KMS-11 (cell line): ENCODE measurements at regions not wholly inside any gene's neighbourhood (a gene's known extent, or its start where the extent isn't known, plus 50 kb on each side); places are given as distances from the start of the nearest gene placed in this dataset.

ENCODE experiments used
- H2AFZ ChIP-seq: fragments of 200-600 bp; sonication (generic); 2 replicates; pipeline ENCODE4 v1.6.1; 2016; ENCODE audit warnings: antibody characterized with exemption, mixed run types, low read depth
- H3K27ac ChIP-seq: fragments of 200-600 bp; sonication (generic); 2 replicates; pipeline ENCODE4 v1.6.1; 2016; ENCODE audit warnings: mild to moderate bottlenecking, mixed run types
- H3K27me3 ChIP-seq: fragments of 200-600 bp; sonication (generic); 2 replicates; pipeline ENCODE4 v1.6.1; 2017; ENCODE audit warnings: mild to moderate bottlenecking, low read depth, mixed run types, moderate library complexity; ENCODE audit not compliant: insufficient read depth
- H3K36me3 ChIP-seq: fragments of 200-600 bp; sonication (generic); 2 replicates; pipeline ENCODE4 v1.6.1; 2017; ENCODE audit warnings: mild to moderate bottlenecking, mixed run types; ENCODE audit not compliant: insufficient read depth
- H3K4me1 ChIP-seq: fragments of 200-600 bp; sonication (generic); 2 replicates; pipeline ENCODE4 v1.6.1; 2016; ENCODE audit warnings: mild to moderate bottlenecking, low read depth, mixed run types; ENCODE audit not compliant: poor library complexity, severe bottlenecking
- H3K4me2 ChIP-seq: fragments of 200-600 bp; sonication (generic); 2 replicates; pipeline ENCODE4 v1.7.0; 2016; ENCODE audit warnings: mild to moderate bottlenecking, mixed run types
- H3K4me3 ChIP-seq: fragments of 200-600 bp; sonication (generic); IDR thresholded peaks from 2 replicates; pipeline ENCODE4 v1.6.1; 2017; ENCODE audit warnings: low read depth, low read length, mixed read lengths; ENCODE audit not compliant: insufficient read depth
- H3K79me2 ChIP-seq: fragments of 200-600 bp; sonication (generic); 2 replicates; pipeline ENCODE4 v1.6.1; 2016; ENCODE audit warnings: low read depth, mixed run types; ENCODE audit not compliant: insufficient read depth
- H3K9ac ChIP-seq: fragments of 200-600 bp; sonication (generic); 2 replicates; pipeline ENCODE4 v1.6.1; 2016; ENCODE audit warnings: mild to moderate bottlenecking, mixed run types
- H4K20me1 ChIP-seq: fragments of 200-600 bp; sonication (generic); 2 replicates; pipeline ENCODE4 v1.6.1; 2016; ENCODE audit warnings: mild to moderate bottlenecking, mixed run types; ENCODE audit not compliant: insufficient read depth
- TF ChIP-seq, protein P1 (sequence below): fragments of 200-600 bp; sonication (generic); conservative IDR thresholded peaks from 2 replicates; pipeline ENCODE4 v1.6.1; 2017; ENCODE audit warnings: low read depth, mild to moderate bottlenecking, antibody characterized with exemption, low read length, moderate library complexity, mixed read lengths

DNA sequence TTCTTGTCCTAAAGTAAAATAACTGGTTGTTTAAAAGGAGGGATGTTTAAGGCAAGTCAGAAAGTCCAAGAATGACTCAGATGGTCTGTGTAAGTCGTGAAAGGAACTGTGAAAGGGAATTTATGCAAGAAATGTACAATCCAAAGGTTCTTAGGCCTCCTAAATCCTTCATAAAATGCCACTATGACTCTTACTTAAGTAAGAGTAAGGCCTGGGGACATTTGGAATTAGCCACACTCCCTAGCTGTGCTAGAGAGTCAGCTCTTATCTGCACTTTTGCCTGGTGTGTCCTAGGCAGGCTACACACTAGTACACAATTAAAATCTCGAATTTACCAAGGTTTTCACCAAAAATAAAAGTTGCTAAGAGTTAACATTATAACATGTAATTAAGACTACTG, 686.9 kb downstream of the UQCRFS1 start:
- no peaks in the 10 kb centered on the region for H3K79me2 ChIP-seq
- no peaks in the 10 kb centered on the region for H3K36me3 ChIP-seq
- H4K20me1 ChIP-seq = no peaks in the 10 kb centered on the region
- H3K4me1 ChIP-seq = peaks cover 7% of the 10 kb centered on the region
- H3K9ac ChIP-seq = no peak overlapping the region
- no peaks in the 10 kb centered on the region for H3K27me3 ChIP-seq
- TF ChIP-seq, protein P1, sequence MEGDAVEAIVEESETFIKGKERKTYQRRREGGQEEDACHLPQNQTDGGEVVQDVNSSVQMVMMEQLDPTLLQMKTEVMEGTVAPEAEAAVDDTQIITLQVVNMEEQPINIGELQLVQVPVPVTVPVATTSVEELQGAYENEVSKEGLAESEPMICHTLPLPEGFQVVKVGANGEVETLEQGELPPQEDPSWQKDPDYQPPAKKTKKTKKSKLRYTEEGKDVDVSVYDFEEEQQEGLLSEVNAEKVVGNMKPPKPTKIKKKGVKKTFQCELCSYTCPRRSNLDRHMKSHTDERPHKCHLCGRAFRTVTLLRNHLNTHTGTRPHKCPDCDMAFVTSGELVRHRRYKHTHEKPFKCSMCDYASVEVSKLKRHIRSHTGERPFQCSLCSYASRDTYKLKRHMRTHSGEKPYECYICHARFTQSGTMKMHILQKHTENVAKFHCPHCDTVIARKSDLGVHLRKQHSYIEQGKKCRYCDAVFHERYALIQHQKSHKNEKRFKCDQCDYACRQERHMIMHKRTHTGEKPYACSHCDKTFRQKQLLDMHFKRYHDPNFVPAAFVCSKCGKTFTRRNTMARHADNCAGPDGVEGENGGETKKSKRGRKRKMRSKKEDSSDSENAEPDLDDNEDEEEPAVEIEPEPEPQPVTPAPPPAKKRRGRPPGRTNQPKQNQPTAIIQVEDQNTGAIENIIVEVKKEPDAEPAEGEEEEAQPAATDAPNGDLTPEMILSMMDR = no peak
- no peak overlapping the region for H3K27ac ChIP-seq
- H2AFZ ChIP-seq = no peak overlapping the region
- no peak overlapping the region for H3K4me2 ChIP-seq
- H3K4me3 ChIP-seq = no peak overlapping the region

DNA sequence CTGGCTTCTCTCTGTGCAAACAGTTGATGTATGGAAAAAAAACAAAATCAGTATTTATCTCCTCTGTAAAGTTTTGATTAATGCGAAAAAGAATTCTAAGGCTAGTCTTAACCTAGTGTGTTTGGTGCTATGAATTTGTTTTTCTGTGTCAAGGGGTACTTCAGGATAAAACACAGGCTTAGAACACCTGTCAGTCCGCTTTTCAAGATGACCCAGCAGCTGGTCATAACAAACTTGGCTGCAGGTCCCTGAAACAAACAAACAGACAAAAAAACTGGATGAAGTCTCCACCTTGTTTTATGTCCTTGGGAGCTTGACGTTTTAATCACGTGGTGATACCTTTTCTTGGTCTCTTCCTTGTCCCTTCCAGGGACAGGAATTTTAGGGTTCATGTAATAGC, 689.3 kb downstream of the UQCRFS1 start:
- Histone ChIP-seq H3K79me2 (no peaks in the 10 kb centered on the region), H3K27me3 (no peaks in the 10 kb centered on the region)

DNA sequence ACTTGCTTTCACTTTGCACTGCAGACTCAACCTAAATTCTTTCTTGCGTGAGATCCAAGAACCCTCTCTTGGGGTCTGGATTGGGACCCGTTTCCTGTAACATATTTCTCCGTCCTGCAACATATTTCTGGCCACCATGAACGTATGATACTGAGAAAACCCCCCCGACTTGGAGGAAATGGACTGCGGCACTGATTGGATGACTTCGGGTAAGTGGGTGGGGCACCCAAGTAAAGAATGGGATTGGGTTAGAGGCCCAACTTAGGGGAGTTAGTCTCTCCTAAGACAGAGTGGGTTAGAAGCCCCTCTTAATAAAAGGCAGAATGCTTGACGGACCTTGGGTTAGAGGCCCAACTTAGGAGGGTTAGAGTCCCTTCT, 690.4 kb downstream of the UQCRFS1 start:
- H3K27me3 ChIP-seq = no peaks in the 10 kb centered on the region
- no peak overlapping the region for H3K4me3 ChIP-seq
- TF ChIP-seq, protein P1 = no peak
- H2AFZ ChIP-seq = no peak overlapping the region
- H4K20me1 ChIP-seq = no peaks in the 10 kb centered on the region
- no peaks in the 10 kb centered on the region for H3K79me2 ChIP-seq
- no peak overlapping the region for H3K9ac ChIP-seq
- peaks cover 22% of the 10 kb centered on the region for H3K4me1 ChIP-seq
- no peak overlapping the region for H3K4me2 ChIP-seq
- no peaks in the 10 kb centered on the region for H3K36me3 ChIP-seq
- no peak overlapping the region for H3K27ac ChIP-seq

More for the DNA sequence above, 689.3 kb downstream of the UQCRFS1 start:
- no peaks in the 10 kb centered on the region for H4K20me1 ChIP-seq
- H3K27ac ChIP-seq = no peak overlapping the region
- H3K9ac ChIP-seq = no peak overlapping the region
- H3K4me3 ChIP-seq = no peak overlapping the region
- no peaks in the 10 kb centered on the region for H3K36me3 ChIP-seq
- H2AFZ ChIP-seq = no peak overlapping the region
- TF ChIP-seq, protein P1 = no peak
- peaks cover 18% of the 10 kb centered on the region for H3K4me1 ChIP-seq
- no peak overlapping the region for H3K4me2 ChIP-seq

DNA sequence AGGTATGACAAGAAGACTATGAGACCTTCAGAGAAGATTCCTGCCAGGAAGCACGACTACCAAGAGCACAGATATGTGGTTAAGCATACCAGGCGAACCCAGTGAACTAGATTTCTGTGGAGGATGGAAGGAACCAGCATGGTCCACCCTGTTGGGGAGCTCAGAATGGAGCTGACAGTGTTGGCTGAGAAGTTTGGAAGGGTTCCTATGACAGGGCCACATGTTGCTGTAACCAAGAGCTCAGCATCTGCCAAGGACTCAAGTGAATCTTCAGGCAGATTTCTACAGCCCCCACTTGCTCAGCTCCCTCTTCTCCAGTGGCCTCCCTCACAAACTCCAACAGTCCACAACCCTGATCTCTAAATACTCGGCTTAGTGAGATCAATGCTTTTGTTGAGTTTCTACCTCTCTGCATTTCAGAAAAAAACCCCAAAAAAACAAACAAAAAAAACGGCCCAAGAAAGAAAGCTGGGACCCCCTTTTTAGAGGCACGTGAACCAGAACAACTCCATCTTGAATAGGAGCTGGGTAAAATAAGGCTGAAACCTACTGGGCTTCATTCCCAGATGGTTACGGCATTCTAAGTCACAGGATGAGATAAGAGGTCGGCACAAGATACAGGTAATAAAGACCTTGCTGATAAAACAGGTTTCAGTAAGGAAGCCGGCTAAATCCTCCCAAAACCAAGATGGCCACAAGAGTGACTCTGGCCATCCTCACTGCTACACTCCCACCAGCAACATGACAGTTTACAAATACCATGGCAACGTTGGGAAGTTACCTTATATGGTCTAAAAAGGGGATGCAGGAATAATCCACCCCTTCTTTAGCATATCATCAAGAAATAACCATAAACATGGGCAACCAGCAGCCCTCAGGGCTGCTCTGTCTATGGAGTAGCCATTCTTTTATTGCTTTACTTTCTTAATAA, 691.1 kb downstream of the UQCRFS1 start:
- Histone ChIP-seq H3K36me3 (no peaks in the 10 kb centered on the region), H3K4me3 (no peak overlapping the region), H3K79me2 (no peaks in the 10 kb centered on the region), H3K27me3 (no peaks in the 10 kb centered on the region), H3K9ac (no peak overlapping the region), H3K27ac (no peak overlapping the region), H4K20me1 (no peaks in the 10 kb centered on the region), H3K4me2 (no peak overlapping the region), H2AFZ (no peak overlapping the region), H3K4me1 (peaks cover 24% of the 10 kb centered on the region)
- TF ChIP-seq, protein P1 = no peak
